CD14-positive monocyte (primary cell): ENCODE measurements at regions not wholly inside any gene's neighbourhood (a gene's known extent, or its start where the extent isn't known, plus 50 kb on each side); places are given as distances from the start of the nearest gene placed in this dataset.

Experiments
- DNase-seq, 3 donors: peaks; one replicate each; pipeline ENCODE4 v3.0.0-alpha.2; 2011 to 2022
- H2AFZ ChIP-seq: 2 replicates; pipeline ENCODE4 v1.6.0; 2012; ENCODE audit warnings: mild to moderate bottlenecking, low read depth, low read length, inconsistent platforms; ENCODE audit not compliant: insufficient read depth, poor library complexity, severe bottlenecking
- H3K27ac ChIP-seq, 2 donors: 1 replicate in 1 of 2; 2 replicates in 1 of 2; pipeline ENCODE4 v1.5.1; 2012 to 2013; ENCODE audit warnings: low read length in 2 of 2, control low read depth in 1 of 2, inconsistent platforms in 1 of 2, low read depth in 1 of 2, mild to moderate bottlenecking in 1 of 2
- H3K27me3 ChIP-seq, 2 donors: one replicate each; pipeline versions ENCODE4 v1.6.0 to v1.6.1; 2011 to 2013; ENCODE audit warnings: low read length in 2 of 2; ENCODE audit not compliant: control insufficient read depth in 2 of 2, insufficient read depth in 2 of 2
- H3K36me3 ChIP-seq, 2 donors: replicated peaks in 1 of 2; 1 replicate in 1 of 2; 2 replicates in 1 of 2; pipeline versions ENCODE4 v1.5.1 to v1.6.1; 2012 to 2013; ENCODE audit warnings: low read length in 2 of 2, control low read depth in 1 of 2, inconsistent platforms in 1 of 2, mild to moderate bottlenecking in 1 of 2; ENCODE audit not compliant: insufficient read depth in 2 of 2, control insufficient read depth in 1 of 2
- H3K4me1 ChIP-seq, 2 donors: 1 replicate in 1 of 2; 2 replicates in 1 of 2; pipeline versions ENCODE4 v1.5.1 to v1.6.1; 2012 to 2013; ENCODE audit warnings: low read length in 2 of 2, control low read depth in 1 of 2, inconsistent platforms in 1 of 2, mild to moderate bottlenecking in 1 of 2, moderate library complexity in 1 of 2; ENCODE audit not compliant: insufficient read depth in 2 of 2, control insufficient read depth in 1 of 2
- H3K4me2 ChIP-seq: replicated peaks from 2 replicates; pipeline ENCODE3; 2012; ENCODE audit warnings: low read length, moderate library complexity, mild to moderate bottlenecking; ENCODE audit not compliant: poor library complexity, severe bottlenecking; ENCODE audit errors: extremely low read depth
- H3K4me3 ChIP-seq, 3 experiments: fragments of 200-600 bp in 1 of 3; sonication (generic) in 1 of 3; replicated peaks in 1 of 3; 1 replicate in 2 of 3; 2 replicates in 1 of 3; pipeline ENCODE4 v1.5.1; 2011 to 2013; ENCODE audit warnings: low read length in 3 of 3, mild to moderate bottlenecking in 3 of 3, control low read depth in 2 of 3, low read depth in 2 of 3, inconsistent platforms in 1 of 3, moderate library complexity in 1 of 3
- H3K79me2 ChIP-seq: 2 replicates; pipeline ENCODE4 v1.6.0; 2012; ENCODE audit warnings: mild to moderate bottlenecking, control low read depth, inconsistent platforms, low read length, moderate library complexity; ENCODE audit not compliant: insufficient read depth
- H3K9ac ChIP-seq: 2 replicates; pipeline ENCODE4 v1.6.0; 2017; ENCODE audit warnings: low read length, mild to moderate bottlenecking; ENCODE audit not compliant: insufficient read depth, poor library complexity, severe bottlenecking
- H3K9me3 ChIP-seq, 2 donors: replicated peaks in 1 of 2; 1 replicate in 1 of 2; 2 replicates in 1 of 2; pipeline versions ENCODE4 v1.5.1 to v1.6.1; 2012 to 2013; ENCODE audit warnings: low read length in 2 of 2, control low read depth in 1 of 2; ENCODE audit not compliant: control insufficient read depth in 1 of 2, insufficient read depth in 1 of 2
- H4K20me1 ChIP-seq: 2 replicates; pipeline ENCODE4 v1.6.0; 2012; ENCODE audit warnings: mild to moderate bottlenecking, low read length, control low read depth, moderate library complexity; ENCODE audit not compliant: insufficient read depth
- H3K27ac Mint-ChIP-seq, 7 donors: one replicate each; pipeline ENCODE4 v1.8.0; 2020; ENCODE audit warnings: mild to moderate bottlenecking in 7 of 7, mixed read lengths in 7 of 7, moderate library complexity in 6 of 7, inconsistent platforms in 2 of 7
- H3K27me3 Mint-ChIP-seq, 3 donors: one replicate each; pipeline ENCODE4 v1.8.0; 2021 to 2022; ENCODE audit warnings: low read depth in 3 of 3, mild to moderate bottlenecking in 3 of 3, mixed read lengths in 3 of 3, moderate library complexity in 3 of 3, inconsistent platforms in 1 of 3
- H3K36me3 Mint-ChIP-seq, 2 donors: one replicate each; pipeline ENCODE4 v1.8.0; 2020; ENCODE audit warnings: mixed read lengths in 2 of 2, inconsistent platforms in 1 of 2, mild to moderate bottlenecking in 1 of 2
- H3K4me1 Mint-ChIP-seq: one replicate; pipeline ENCODE4 v1.8.0; 2020; ENCODE audit warnings: mild to moderate bottlenecking, mixed read lengths
- H3K4me3 Mint-ChIP-seq, 2 donors: one replicate each; pipeline ENCODE4 v1.8.0; 2020; ENCODE audit warnings: mild to moderate bottlenecking in 2 of 2, mixed read lengths in 2 of 2, moderate library complexity in 1 of 2
- H3K9me3 Mint-ChIP-seq, 7 donors: one replicate each; pipeline ENCODE4 v1.8.0; 2020 to 2022; ENCODE audit warnings: mixed read lengths in 7 of 7, mild to moderate bottlenecking in 6 of 7, moderate library complexity in 6 of 7, inconsistent platforms in 2 of 7
- WGBS: methylation state at CpG from one replicate; pipeline ENCODE4 v1.1.5; 2013; ENCODE audit warnings: missing lambda C conversion rate; ENCODE audit not compliant: insufficient coverage; 5-methylcytosine and 5-hydroxymethylcytosine counted together
- intact Hi-C, 2 donors: fragments of 100-400 bp; cut with micrococcal nuclease; formaldehyde crosslinking; loops; one replicate each; pipeline versions ENCODE4 v1.15.0 to v1.15.1; 2023
- TF ChIP-seq, protein P1 (sequence below): fragments of 200-600 bp; IDR thresholded peaks from one replicate; pipeline ENCODE4 v1.8.0; 2022; ENCODE audit warnings: antibody characterized with exemption, mild to moderate bottlenecking

DNA sequence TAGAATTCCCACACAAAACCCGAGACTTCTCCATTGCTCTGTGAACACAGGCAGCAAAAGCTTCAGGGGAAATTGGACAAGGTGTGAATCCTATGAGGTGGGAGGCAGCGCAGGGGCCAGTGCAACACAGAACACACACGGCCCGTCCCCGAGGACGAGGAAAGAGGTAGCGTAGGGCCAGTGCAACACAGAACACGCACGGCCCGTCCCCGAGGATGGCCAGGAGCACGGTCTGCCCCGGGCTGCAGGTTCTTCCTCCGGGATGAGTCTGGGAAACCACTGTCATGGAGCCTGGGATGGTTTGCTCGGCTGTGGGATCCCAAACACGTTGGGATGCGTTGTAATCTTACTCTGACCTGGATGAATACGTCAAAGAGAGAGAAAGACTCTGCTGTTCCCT lies 432.1 kb downstream of the GLRX3 start:
- no peak overlapping the region for H3K27ac ChIP-seq
- Mint-ChIP-seq H3K36me3 (no peaks in the 10 kb centered on the region), H3K9me3 (peaks cover 0 to 1% (median 0%) of the 10 kb centered on the region in 7 donors)

DNA sequence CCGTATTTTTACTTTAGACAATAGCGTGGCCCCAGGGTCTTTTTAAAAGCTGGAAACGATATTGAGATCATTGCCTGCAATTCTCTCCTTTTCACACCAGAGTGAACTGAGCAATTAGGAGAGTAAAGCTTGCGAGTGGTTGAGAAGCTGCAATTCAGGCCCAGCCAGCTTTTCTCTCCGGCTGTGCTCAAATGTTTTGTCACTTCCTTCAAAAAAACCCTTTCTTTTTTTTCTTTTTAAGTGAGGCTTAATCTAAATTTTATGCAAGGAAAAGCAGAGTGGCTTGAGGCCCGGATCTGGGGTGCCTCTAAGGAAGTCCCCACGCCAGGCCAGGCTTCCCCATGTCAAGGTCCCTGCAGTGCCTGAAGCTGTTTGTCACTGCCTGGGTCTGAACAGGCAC lies 433.9 kb downstream of the GLRX3 start:
- no peaks in the 10 kb centered on the region for H3K79me2 ChIP-seq
- no peaks in the 10 kb centered on the region for H3K27me3 ChIP-seq
- no peak overlapping the region for H3K4me2 ChIP-seq
- H2AFZ ChIP-seq, result no peak overlapping the region
- WGBS, result 38% methylated on average over 2 of the region's 7 CpGs
- TF ChIP-seq, protein P1, sequence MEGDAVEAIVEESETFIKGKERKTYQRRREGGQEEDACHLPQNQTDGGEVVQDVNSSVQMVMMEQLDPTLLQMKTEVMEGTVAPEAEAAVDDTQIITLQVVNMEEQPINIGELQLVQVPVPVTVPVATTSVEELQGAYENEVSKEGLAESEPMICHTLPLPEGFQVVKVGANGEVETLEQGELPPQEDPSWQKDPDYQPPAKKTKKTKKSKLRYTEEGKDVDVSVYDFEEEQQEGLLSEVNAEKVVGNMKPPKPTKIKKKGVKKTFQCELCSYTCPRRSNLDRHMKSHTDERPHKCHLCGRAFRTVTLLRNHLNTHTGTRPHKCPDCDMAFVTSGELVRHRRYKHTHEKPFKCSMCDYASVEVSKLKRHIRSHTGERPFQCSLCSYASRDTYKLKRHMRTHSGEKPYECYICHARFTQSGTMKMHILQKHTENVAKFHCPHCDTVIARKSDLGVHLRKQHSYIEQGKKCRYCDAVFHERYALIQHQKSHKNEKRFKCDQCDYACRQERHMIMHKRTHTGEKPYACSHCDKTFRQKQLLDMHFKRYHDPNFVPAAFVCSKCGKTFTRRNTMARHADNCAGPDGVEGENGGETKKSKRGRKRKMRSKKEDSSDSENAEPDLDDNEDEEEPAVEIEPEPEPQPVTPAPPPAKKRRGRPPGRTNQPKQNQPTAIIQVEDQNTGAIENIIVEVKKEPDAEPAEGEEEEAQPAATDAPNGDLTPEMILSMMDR, result no peak
- Mint-ChIP-seq H3K36me3 (no peaks in the 10 kb centered on the region), H3K27me3 (peaks cover 2 to 5% (median 5%) of the 10 kb centered on the region in 3 donors), H3K27ac (no peak overlapping the region), H3K4me3 (no peak overlapping the region), H3K9me3 (peaks cover 0 to 1% (median 0%) of the 10 kb centered on the region in 7 donors), H3K4me1 (no peaks in the 10 kb centered on the region)
- no peaks in the 10 kb centered on the region for H3K9me3 ChIP-seq
- H3K4me1 ChIP-seq, result no peaks in the 10 kb centered on the region
- no peak overlapping the region for H3K4me3 ChIP-seq
- H3K27ac ChIP-seq, result no peak overlapping the region
- no peak for DNase-seq
- H3K36me3 ChIP-seq, result no peaks in the 10 kb centered on the region
- H4K20me1 ChIP-seq, result no peaks in the 10 kb centered on the region
- H3K9ac ChIP-seq, result no peak overlapping the region
- intact Hi-C loops, result no loop called here

More for the DNA sequence above, 432.1 kb downstream of the GLRX3 start:
- Histone ChIP-seq H2AFZ (no peak overlapping the region), H3K36me3 (no peaks in the 10 kb centered on the region), H3K79me2 (no peaks in the 10 kb centered on the region), H3K9me3 (no peaks in the 10 kb centered on the region), H3K27me3 (no peaks in the 10 kb centered on the region), H3K4me3 (no peak overlapping the region), H4K20me1 (no peaks in the 10 kb centered on the region), H3K4me1 (no peaks in the 10 kb centered on the region), H3K4me2 (no peak overlapping the region), H3K9ac (no peak overlapping the region)
- intact Hi-C loops, result no loop called here
- Mint-ChIP-seq H3K27ac (no peak overlapping the region), H3K27me3 (peaks cover 3 to 5% (median 3%) of the 10 kb centered on the region in 3 donors), H3K4me1 (no peaks in the 10 kb centered on the region), H3K4me3 (no peak overlapping the region)
- 93% methylated on average over 16 of the region's 18 CpGs for WGBS
- TF ChIP-seq, protein P1, result no peak
- no peak for DNase-seq
